PC-9 (cell line): ENCODE measurements at regions not wholly inside any gene's neighbourhood (a gene's known extent, or its start where the extent isn't known, plus 50 kb on each side); places are given as distances from the start of the nearest gene placed in this dataset.

Experiments
- CTCF ChIP-seq: fragments of 200-600 bp; sonication (generic); conservative IDR thresholded peaks from 2 replicates; pipeline ENCODE4 v1.6.1; 2017; ENCODE audit warnings: mixed run types, antibody characterized with exemption, mild to moderate bottlenecking, moderate library complexity
- EZH2 ChIP-seq: fragments of 200-600 bp; sonication (generic); IDR thresholded peaks from 2 replicates; pipeline ENCODE4 v1.8.0; 2017; ENCODE audit warnings: antibody characterized with exemption, low read depth

GRCh38 chr2:82237994-82238662, 1933.6 kb upstream of the LRRTM1 start:
- TF ChIP-seq CTCF (no peak), EZH2 (no peak)
